ENCODE measurements at regions not wholly inside any gene's neighbourhood (a gene's known extent, or its start where the extent isn't known, plus 50 kb on each side); places are given as distances from the start of the nearest gene placed in this dataset.

DNA sequence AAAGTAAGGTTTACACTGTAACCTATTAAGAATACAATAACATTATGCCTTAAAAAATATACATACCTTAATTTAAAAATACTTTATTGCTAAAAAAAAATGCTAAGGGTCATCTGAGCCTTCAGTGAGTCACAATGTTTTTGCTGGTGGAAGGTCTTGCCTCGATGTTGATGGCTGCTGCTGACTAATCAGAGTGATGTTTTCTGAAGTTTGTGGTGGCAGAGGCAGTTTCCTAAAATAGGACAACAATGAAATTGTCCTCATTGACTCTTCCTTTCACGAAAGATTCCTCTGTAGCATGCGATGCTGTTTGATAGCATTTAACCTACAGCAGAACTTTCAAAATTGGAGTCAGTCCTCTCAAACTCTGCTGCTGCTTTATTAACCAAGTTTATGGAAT lies 97.6 kb downstream of the FAT3 start:
- DNase-seq (ENCODE audit: low spot score), result no peak

DNA sequence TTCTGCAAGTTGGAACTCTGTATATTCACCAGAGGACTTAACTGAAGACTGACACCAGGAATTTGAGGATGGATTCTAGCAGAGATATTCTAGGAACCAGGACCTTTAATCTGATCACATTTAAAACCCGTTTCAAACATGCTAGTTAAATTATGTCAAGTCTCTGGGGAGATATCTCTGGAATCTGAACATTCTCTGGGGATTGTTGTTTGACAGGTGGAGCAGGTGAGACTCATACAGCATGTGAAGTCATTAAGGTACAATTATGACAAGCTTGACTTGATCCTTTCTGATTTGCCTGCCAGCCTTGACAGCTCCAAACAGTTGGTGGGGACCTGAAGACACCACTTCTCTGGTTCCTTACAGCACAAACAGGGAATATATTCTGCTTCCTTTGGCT lies 100.3 kb downstream of the FAT3 start:
- DNase-seq (ENCODE audit: low spot score), result no peak

DNA sequence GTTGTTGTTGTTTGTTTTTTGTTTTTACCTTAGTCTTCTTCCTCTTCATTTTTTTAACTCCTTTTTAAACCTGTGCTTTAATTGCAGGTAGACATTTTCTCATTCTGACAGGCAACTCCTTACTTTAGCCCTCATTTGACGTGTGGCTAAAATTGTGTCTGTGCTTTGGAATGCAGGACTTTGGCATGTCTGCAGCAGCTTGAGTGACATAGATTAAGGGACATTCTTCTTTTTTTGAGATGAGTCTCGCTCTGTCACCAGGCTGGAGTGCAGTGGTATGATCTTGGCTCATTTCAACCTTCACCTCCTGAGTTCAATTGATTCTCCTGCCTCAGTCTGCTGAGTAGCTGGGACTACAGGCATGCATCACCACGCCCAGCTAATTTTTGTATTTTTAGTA lies 100.8 kb downstream of the FAT3 start:
- DNase-seq (ENCODE audit: low spot score), result no peak

DNA sequence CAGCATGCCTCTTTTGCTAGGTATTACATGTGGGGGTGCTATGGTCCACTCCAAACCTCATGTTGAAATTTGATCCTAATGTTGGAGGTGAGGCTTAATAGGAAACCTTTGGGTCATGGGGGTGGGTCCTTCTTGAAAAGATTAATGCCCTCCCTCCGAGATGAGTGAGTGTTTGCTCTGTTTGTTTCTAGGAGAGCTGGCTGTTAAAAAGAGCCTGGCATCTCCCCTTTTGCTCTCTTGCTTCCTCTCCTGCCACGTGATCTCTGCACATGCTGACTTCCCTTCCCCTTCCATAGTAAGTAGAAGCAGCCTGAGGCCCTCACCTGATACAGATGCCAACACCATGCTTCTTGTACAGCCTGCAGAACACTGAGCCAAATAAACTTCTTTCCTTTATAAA lies 104.5 kb downstream of the FAT3 start:
- no peak for DNase-seq (ENCODE audit: low spot score)

DNA sequence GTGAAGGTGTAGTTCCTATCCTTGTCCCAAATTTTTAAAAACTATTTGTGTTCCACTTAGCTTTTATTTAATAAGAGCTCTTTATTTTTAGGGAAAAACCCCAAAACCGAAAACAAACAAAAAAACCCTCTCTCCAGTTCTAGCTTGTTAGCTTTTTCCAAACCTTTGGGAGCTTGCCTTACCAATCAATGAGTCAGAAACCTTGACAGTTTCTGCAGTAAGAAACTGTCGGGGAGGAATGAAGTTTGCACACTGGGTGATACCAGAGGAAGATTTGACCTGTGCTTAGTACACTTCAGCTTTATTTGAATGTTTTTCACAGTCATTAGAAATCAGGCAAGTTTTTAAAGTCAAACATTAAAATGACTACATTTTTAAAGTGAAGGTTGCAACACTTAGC lies 105.0 kb downstream of the FAT3 start:
- no peak for DNase-seq (ENCODE audit: low spot score)

DNA sequence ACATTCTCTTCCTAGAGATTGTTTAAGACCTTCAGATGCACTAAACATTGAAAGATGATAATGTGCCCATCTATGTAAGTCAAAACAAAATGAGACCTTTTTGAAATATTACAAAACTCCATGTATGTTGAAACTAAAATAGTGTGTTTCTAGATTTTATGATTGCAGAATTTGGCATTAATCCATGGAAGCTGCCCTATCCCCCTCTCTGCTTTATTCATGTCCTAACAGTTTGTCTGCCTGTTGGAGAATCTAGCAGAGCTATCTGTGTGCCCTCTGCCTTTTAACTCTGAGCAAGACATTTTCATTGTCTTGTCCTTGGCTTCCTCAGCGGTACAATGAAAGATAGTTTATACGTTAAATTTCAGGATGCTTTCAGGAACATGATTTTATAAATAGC lies 105.5 kb downstream of the FAT3 start:
- DNase-seq (ENCODE audit: low spot score), result no peak

DNA sequence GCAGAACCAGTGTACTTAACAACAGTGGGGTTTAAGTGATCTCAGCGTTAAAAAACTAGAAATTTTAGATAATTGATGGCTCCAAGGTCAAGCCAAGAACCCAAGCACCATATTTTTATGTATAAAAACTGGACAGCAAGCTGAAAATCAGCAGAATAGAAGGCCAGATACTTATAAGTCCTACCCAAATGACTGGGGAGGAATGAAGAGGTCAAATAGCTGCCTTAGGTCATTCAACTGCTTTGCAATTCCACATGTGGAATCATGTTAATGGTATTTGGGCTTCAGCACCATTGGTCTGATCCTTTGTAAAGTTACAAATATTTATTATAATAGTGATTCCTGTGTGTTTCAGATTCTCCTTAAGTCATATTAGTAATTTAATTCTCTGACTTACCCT lies 108.4 kb downstream of the FAT3 start:
- DNase-seq (ENCODE audit: low spot score), result no peak

DNA sequence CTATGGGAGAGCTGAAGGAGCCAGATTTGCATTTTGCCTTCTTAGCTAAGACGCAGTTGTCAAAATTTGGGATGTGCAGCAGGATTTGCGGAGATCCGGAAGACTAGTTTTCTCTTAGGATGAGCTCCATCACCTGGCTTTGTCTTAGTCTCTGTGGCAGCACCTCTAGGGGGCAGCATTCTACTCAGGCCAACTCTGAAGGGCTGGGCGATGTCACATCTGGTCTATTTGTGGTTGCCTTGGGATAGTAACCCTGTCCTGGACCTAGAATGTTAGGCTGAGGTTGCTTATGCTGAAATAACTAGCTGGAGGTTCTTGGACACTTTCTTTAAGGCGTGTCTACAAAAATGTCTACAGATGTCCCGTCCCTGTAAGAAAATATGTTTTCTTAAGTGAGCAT lies 116.2 kb downstream of the FAT3 start:
- no peak for DNase-seq (ENCODE audit: low spot score)

DNA sequence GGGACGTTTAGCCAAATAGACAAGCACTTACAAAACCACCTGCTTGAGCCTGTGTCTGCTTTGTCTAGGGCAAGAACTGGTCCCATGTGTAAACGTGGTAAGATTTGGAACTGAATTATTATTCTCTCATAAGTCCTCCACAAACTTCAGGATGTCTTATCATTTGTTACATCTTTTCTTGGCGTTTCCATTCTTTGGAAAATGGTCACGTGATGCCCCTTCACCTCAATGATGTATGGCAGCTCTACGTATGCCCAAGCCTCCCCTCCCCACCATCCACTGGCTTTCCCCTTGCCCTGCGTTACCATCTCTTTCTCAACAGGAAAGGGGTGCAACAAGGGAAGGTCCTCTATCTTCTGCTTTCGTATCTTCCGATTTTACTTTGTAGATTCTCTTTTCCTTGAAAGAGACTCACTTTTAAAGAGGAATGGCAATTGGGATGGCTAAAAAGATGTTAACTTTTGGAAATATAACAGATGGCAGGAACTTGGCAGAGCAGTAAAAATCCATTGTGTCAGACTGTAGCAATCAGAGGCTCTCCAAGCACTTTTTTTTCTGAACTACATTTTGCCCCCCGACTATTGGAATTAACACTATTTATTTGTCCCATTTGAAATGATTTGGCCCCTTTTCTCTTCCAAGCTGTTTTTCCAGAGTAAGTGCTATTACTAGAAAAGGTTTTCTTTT lies 117.6 kb downstream of the FAT3 start:
- DNase-seq (ENCODE audit: low spot score), result no peak

DNA sequence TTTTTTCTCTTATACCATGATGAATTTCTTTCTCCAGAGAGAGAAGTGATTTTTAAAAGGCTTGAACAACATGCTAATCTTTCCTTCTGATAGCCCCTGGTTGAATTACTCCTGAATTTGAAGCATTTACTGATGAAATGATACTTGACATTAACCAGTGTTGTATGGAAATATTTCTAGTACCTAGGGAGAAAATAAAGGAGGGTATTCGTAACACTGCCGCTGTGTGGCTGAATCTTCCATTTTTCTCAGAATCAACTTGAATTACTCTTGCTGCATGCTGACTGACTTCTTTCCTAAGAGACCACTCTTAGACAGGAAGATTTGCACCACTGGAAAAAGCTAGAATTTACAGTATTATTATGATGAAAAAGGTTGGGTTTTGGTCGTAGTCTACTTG lies 118.3 kb downstream of the FAT3 start:
- no peak for DNase-seq (ENCODE audit: low spot score)

DNA sequence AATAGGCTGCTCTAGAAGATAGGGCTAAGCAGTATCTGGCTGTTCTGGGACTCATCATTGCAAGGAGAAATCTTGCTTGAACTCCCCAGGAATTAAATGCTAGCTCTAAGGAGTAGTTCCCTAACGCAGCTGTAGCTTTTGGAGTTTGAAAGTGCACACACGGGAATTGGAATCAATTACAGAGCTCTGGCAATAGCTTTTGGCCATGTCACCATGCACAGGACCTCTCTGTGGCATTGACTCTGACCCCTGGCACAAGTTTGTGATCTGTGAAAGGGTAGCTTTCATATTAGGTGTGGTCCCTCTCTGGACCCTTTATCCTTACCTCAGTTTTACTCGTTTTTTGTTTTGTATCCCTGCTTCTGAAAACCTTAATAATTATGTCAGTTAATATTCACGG lies 121.6 kb downstream of the FAT3 start:
- no peak for DNase-seq (ENCODE audit: low spot score)

DNA sequence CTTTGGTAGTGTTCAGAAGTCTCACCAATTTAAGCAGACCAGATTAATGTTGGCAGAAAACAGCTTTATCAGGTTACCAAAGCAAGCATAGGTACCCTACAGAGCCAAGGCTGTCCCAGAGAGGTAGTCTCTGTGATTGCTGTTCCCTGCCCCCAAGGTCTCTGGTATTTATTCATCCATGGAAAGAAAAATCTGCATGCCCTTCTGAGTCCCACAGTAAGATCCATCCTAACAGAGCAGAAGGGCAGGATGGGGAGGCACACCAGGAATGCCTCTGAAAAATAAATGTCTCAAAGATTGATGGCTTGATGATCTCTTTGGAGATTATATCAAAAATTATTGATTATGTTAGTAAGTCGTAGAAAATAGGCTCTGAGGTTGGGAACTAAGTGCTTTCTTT lies 122.8 kb downstream of the FAT3 start:
- DNase-seq (ENCODE audit: low spot score), result no peak

DNA sequence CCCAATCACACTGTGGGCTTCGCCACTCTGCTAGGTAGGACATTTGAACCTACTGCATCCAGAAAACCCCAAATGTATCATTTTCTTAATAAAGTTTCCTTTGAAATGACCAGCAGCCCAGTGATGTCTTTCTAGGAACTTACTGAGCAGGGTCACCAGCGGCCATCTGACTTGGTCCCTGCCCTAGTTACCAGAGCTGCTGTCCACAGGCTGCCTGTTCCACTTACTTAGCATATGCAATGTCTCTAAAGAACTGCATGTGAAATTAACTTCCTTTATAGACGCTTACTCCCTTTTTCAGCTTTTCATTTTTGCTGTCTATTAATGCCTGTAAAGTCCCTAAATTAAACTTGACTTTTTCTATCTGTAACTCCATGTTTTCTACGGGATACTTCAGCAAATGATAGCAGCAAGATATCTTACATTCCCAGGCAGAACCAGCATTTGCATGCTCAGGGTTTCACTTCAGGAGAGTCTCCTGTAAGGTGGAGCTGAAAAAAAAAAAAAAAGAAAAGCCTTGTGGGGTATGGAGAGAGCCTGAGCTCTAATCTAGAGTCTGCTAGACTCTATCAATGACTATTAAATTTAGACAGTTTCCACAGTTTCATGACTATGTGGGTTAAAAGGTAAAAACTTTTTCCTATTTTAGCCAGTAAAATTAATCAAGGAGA lies 125.0 kb downstream of the FAT3 start:
- DNase-seq (ENCODE audit: low spot score), result no peak

DNA sequence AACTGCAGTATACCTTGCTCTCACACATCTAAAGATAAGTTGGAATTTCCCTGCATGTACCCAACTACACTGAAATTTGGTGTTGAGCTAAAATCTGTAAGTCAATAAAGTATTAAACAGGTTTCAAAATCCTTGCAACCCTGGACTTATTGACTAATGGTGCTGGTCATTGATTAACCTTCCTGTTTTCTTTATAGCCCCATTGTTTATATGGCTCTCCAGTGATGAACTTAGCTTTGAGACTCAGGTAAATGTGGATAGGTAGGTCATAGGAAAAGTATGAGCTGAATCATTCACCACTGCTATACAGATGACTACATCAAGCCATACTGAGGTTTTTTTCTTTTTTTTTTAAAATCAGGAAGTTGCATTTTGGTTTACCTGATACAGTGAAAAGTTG lies 132.7 kb downstream of the FAT3 start:
- no peak for DNase-seq (ENCODE audit: low spot score)

DNA sequence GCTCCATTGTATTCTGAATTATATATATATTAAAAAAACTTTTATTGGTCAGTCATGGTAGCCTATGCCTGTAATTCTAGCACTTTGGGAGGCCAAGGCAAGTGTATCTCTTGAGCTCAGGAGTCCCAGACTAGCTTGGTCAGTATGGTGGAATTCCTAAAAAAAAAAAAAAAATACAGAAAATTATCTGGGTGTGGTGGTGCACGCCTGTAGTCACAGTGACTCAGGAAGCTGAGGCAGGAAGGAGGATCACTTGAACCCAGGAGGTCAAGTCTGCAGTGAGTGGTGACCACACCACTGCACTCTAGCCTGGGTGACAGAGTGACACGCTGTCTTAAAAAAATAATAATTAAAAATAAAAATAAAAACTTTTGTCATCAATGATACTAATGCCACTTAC lies 133.2 kb downstream of the FAT3 start:
- no peak for DNase-seq (ENCODE audit: low spot score)

DNA sequence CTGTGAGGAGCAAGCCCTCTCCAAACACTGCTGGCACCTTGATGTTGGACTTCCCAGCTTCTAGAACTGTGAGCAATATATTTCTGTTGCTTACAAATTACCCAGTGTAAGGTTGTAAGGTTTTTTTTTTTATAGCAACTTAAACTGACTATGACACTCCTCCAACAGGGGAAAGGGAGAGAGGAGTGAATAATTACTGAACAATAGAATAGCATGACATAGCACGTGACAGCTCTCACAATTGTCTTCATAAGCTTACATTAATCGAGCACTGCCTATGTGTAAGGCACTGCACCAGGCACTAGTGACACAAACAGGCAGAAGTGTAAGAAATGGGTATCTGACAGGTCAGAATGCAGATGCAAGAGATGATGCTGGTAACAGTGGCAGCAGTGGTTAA lies 136.9 kb downstream of the FAT3 start:
- DNase-seq (ENCODE audit: low spot score), result no peak

DNA sequence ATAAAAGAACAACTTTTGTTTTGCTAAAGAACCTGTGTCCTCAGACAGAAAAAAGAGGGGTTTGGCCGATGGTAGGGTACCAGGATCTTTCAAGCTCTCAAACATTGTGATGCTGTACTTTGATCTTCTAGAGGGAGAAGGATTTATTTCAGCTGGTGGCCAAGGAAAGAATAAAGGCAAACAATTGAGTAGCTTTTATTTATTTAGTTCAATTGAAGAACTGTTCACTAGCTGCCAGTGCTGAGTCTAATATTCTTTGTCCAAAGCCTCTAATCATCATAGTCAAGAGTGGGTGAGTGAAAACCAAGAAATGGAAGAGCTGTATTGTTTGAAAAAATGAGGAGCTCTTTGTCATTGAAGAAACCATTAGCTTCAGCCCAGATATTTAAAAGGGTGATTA lies 138.4 kb downstream of the FAT3 start:
- DNase-seq (ENCODE audit: low spot score), result no peak

DNA sequence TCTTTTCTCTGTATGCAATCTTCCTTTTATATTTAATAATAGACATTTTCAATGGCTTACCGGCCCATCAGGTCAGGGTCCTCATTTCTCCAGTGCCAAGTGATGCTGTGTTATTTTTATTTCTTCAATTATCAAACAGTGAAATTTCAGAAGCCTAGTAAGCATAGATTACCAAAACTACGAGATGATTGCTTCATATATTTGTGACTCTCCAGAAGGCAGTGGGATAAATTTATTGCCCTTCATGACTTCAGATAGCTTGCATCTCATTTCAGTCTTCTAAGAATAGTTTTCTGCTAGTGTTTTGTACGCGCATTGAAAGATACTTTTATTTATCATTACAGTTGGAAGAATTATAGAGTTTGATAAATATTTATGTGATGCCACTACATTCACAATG lies 139.6 kb downstream of the FAT3 start:
- no peak for DNase-seq (ENCODE audit: low spot score)

DNA sequence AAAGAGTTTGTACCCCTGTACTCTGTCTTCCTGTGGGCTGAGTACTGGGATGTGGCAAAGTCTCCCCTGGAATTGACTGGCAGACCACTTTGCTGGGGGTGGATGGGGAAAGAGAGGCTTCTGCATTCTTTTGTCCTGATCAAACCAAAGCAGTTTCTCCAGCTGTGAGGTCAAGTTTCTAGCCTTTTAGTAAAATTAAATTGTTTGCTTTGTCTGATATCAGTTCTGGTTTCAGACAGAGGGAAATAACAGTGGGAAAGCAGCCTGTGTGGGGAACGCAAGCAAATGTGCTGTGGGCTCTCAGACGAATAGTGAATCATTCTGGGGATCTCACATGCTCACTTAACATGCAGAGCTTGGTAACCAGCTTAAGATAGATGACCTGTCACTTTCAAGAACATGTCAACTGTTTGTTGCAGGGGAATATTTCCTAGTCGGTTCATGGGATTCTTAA lies 151.6 kb downstream of the FAT3 start:
- DNase-seq (ENCODE audit: low spot score), result peak; percentile 21

DNA sequence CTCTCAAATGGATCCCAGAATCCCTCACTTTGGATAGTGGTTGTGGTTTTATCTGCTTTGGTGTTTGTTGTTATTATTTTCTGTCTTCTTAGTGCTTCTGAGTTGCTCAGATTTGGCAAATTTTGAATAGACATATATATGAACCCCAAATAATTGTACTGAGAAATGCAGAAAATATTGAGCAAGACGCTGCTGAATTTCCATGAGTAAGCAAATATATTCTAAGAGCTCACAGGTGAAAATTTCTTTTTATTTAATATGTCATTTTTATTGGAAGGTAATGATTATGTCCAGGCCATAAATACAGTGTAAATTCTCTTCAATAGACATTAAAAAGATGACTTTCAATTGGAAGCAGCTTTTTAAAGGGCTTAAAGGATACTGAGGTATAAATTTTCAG lies 152.1 kb downstream of the FAT3 start:
- DNase-seq (ENCODE audit: low spot score), result no peak

DNA sequence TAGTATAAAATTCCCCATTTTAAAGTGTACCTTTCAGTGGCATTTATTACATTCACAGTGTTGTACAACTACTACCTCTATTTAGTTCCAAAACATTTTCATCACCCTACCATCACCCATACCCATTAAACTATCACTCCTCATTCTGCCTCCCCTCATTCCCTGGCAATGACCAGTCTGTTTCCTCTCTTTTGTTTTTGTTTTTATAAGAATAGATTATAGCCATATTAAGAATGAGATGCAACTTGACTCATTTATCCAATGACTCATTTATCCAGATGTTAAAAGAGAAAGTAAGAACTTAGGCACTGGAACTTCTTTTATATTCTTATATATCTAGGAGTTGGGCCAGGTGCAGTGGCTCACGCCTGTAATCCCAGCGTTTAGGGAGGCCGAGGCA lies 156.3 kb downstream of the FAT3 start:
- no peak for DNase-seq (ENCODE audit: low spot score)

DNA sequence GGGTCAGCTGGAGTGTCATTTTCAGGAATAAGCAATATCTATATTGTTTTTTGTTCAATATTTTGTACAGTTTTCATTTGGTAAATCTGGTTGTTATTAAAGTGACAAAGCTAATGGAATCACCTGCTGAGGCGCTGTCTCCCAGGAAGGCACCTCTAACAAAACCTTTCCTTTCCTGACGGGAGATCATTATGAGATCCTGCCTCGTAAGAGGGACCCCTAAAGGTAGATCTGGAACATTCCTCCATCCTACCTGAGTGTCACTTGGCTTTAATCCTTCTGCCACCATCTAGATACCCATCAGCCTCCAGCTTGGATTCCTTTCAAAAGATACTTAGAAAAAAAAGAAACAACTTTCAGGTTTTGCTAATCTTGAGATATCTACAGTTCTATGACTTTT lies 157.7 kb downstream of the FAT3 start:
- DNase-seq (ENCODE audit: low spot score), result no peak

DNA sequence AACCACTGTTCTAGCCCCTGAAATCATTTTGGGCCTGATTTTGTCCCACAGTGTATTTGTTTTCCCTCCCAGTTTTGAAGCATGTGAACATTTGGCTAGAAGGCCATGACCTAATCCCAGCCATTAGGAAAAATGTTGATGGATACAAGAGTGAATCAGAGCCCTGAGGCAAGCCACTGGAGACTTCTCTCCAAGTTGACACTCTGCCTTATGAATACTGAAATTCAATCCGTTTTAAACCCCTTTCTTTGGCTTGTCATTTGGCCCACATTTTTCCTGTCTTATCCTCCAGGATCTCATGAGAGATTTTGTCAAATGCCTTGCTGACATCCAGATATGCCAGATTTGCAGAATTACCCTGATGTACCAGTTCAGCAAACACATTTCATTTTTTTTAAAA lies 158.8 kb downstream of the FAT3 start:
- no peak for DNase-seq (ENCODE audit: low spot score)

DNA sequence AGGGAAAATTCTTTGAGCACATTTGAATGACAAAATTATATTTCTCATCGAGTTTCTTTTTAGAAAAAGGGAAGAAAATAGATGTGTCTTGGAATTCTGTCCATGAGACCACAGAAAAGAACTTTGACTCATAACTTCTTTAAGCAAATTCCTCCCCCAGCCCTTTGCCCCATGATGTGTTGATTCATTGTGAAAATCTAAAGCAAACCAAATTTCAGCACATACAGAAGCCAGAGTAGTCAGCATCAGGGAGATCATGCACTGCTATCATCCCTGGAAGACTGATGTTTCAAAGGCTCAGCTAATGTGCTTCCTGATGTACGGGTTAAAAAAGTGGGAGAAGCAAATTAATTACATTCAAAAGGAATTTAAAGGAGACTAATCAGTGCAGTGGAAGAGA lies 159.7 kb downstream of the FAT3 start:
- no peak for DNase-seq (ENCODE audit: low spot score)

Measured in Ammon's horn (tissue), 1 donor.